HEK293 (cell line): ENCODE measurements at regions not wholly inside any gene's neighbourhood (a gene's known extent, or its start where the extent isn't known, plus 50 kb on each side); places are given as distances from the start of the nearest gene placed in this dataset.
A peak's percentile ranks its signal among the peaks of the same experiment; 100 is the strongest.

Source experiments
- CTCF ChIA-PET: fragments of 350-600 bp; formaldehyde crosslinking; extraction: SDS; loops from one replicate; lab custom pipeline; 2021; ENCODE audit warnings: antibody characterized with exemption; lab: Yijun Ruan, JAX
- POLR2A ChIA-PET: fragments of 300-600 bp; formaldehyde crosslinking; extraction: SDS; loops from one replicate; lab custom pipeline; 2020; ENCODE audit warnings: antibody characterized with exemption, inconsistent platforms; lab: Yijun Ruan, JAX
- H3K27ac ChIP-seq: fragments of 200-500 bp; sonication (Bioruptor generic); 2 replicates; pipeline ENCODE4 v1.5.1; 2014; ENCODE audit warnings: low read depth, low read length, control low read depth, inconsistent platforms; ENCODE audit errors: extremely low read depth
- H3K36me3 ChIP-seq, 2 experiments: fragments of 200-500 bp in 1 of 2; sonication (Bioruptor generic) in 1 of 2; 1 replicate in 1 of 2; 2 replicates in 1 of 2; pipeline ENCODE4 v1.5.1; 2014 to 2017; ENCODE audit warnings: inconsistent platforms in 2 of 2, low read length in 2 of 2; ENCODE audit not compliant: control insufficient read depth in 2 of 2, insufficient read depth in 1 of 2
- H3K4me1 ChIP-seq: fragments of 200-500 bp; sonication (Bioruptor generic); 2 replicates; pipeline ENCODE4 v1.5.1; 2014; ENCODE audit warnings: mild to moderate bottlenecking, low read length, inconsistent platforms; ENCODE audit not compliant: control insufficient read depth, insufficient read depth
- H3K4me3 ChIP-seq: 2 replicates; pipeline ENCODE4 v1.5.1; 2011; ENCODE audit warnings: low read depth, mild to moderate bottlenecking, control low read depth, low read length, moderate library complexity
- H3K9me3 ChIP-seq: fragments of 200-500 bp; sonication (Bioruptor generic); 2 replicates; pipeline ENCODE4 v1.5.1; 2014; ENCODE audit warnings: low read depth, low read length, inconsistent platforms; ENCODE audit not compliant: control insufficient read depth, insufficient read depth
- ATF2 ChIP-seq: fragments of 450-650 bp; formaldehyde crosslinking; IDR thresholded peaks from 2 replicates; pipeline ENCODE4 v1.5.1; 2016; ENCODE audit warnings: missing biosample characterization, missing genetic modification characterization, low read depth
- EGR2 ChIP-seq: fragments of 450-650 bp; formaldehyde crosslinking; IDR thresholded peaks from 2 replicates; pipeline ENCODE4 v1.5.1; 2016; ENCODE audit warnings: low read depth, missing biosample characterization, missing genetic modification characterization
- FEZF1 ChIP-seq: fragments of 450-650 bp; formaldehyde crosslinking; IDR thresholded peaks from 2 replicates; pipeline ENCODE4 v1.5.1; 2016; ENCODE audit warnings: missing biosample characterization, missing genetic modification characterization
- REST ChIP-seq: fragments of 450-650 bp; formaldehyde crosslinking; IDR thresholded peaks from 2 replicates; pipeline ENCODE4 v1.5.1; 2016; ENCODE audit warnings: missing biosample characterization, missing genetic modification characterization
- SP7 ChIP-seq: fragments of 450-650 bp; formaldehyde crosslinking; IDR thresholded peaks from 2 replicates; pipeline ENCODE4 v1.5.1; 2016; ENCODE audit warnings: missing biosample characterization, missing genetic modification characterization
- ZBTB44 ChIP-seq: fragments of 450-650 bp; IDR thresholded peaks from 2 replicates; pipeline ENCODE4 v1.5.1; 2018; ENCODE audit warnings: missing biosample characterization, mild to moderate bottlenecking, missing genetic modification characterization
- ZFP3 ChIP-seq: fragments of 450-650 bp; formaldehyde crosslinking; IDR thresholded peaks from 2 replicates; pipeline ENCODE4 v1.5.1; 2016; ENCODE audit warnings: low read depth, missing biosample characterization, missing genetic modification characterization
- ZNF155 ChIP-seq: fragments of 450-650 bp; formaldehyde crosslinking; IDR thresholded peaks from 2 replicates; pipeline ENCODE4 v1.5.1; 2016; ENCODE audit warnings: missing biosample characterization, missing genetic modification characterization
- ZNF221 ChIP-seq: fragments of 450-650 bp; formaldehyde crosslinking; IDR thresholded peaks from 2 replicates; pipeline ENCODE4 v1.5.1; 2017; ENCODE audit warnings: missing biosample characterization, missing genetic modification characterization, borderline replicate concordance
- ZNF223 ChIP-seq: fragments of 450-650 bp; formaldehyde crosslinking; IDR thresholded peaks from 2 replicates; pipeline ENCODE4 v1.5.1; 2016; ENCODE audit warnings: missing biosample characterization, missing genetic modification characterization
- ZNF280D ChIP-seq: fragments of 450-650 bp; formaldehyde crosslinking; IDR thresholded peaks from 2 replicates; pipeline ENCODE4 v1.5.1; 2016; ENCODE audit warnings: missing biosample characterization, missing genetic modification characterization
- ZNF792 ChIP-seq: fragments of 450-650 bp; formaldehyde crosslinking; IDR thresholded peaks from 2 replicates; pipeline ENCODE4 v1.5.1; 2016; ENCODE audit warnings: missing biosample characterization, missing genetic modification characterization

GRCh38 chr9:86529496-86530275, 175.5 kb upstream of the TUT7 start:
- Histone ChIP-seq H3K27ac (no peak overlapping the region), H3K4me1 (no peaks in the 10 kb centered on the region), H3K4me3 (no peak overlapping the region), H3K9me3 (no peaks in the 10 kb centered on the region), H3K36me3 (no peaks in the 10 kb centered on the region)
- TF ChIP-seq SP7 (tag by site-specific recombination) (peak; percentile 76), ZNF792 (tag by site-specific recombination) (no peak), ZNF223 (tag by site-specific recombination) (no peak), FEZF1 (peak; percentile 42)
- POLR2A ChIA-PET, result no interaction called here
- CTCF ChIA-PET, result interaction anchor here (0.7 kb wide), 1 partner anchor 458 kb away, joined by 3 read pairs; no protein-coding TSS in a partner anchor

GRCh38 chr9:86526021-86526420, 171.8 kb upstream of the TUT7 start:
- TF ChIP-seq ZNF221 (tag by site-specific recombination), result no peak
- no peak for TF ChIP-seq ATF2 (tag by site-specific recombination)
- TF ChIP-seq, all 188 proteins: peak for 0
- ChIA-PET POLR2A (no interaction called here), CTCF (no interaction called here)
- Histone ChIP-seq H3K4me1 (no peaks in the 10 kb centered on the region), H3K36me3 (no peaks in the 10 kb centered on the region), H3K27ac (no peak overlapping the region), H3K9me3 (no peaks in the 10 kb centered on the region), H3K4me3 (no peak overlapping the region)

- POLR2A ChIA-PET, result no interaction called here
- peak; percentile 89 for TF ChIP-seq REST (tag by site-specific recombination)
- no peak for TF ChIP-seq ZNF155
Measured at GRCh38 chr9:86525182-86525581, 171.0 kb upstream of the TUT7 start.

GRCh38 chr9:86521977-86522376, 167.8 kb upstream of the TUT7 start:
- Histone ChIP-seq H3K9me3 (no peaks in the 10 kb centered on the region), H3K27ac (no peak overlapping the region), H3K36me3 (no peaks in the 10 kb centered on the region), H3K4me1 (no peaks in the 10 kb centered on the region), H3K4me3 (no peak overlapping the region)
- TF ChIP-seq EGR2 (tag by site-specific recombination) (no peak), ZNF280D (no peak), ZFP3 (no peak), ZBTB44 (tag by site-specific recombination) (no peak)
- ChIA-PET POLR2A (no interaction called here), CTCF (interaction anchor here (0.6 kb wide), 1 partner anchor 95 kb away, joined by 3 read pairs; no protein-coding TSS in a partner anchor)

More at GRCh38 chr9:86525182-86525581, 171.0 kb upstream of the TUT7 start:
- Histone ChIP-seq H3K4me3 (no peak overlapping the region), H3K9me3 (no peaks in the 10 kb centered on the region), H3K27ac (no peak overlapping the region), H3K4me1 (no peaks in the 10 kb centered on the region), H3K36me3 (no peaks in the 10 kb centered on the region)
- CTCF ChIA-PET, result interaction anchor here (0.6 to 0.7 kb wide), 2 partner anchors 111 to 1277 kb away, joined by 3 read pairs; no protein-coding TSS in a partner anchor
